Right cardiac atrium (tissue), 5 donors: ENCODE measurements at regions not wholly inside any gene's neighbourhood (a gene's known extent, or its start where the extent isn't known, plus 50 kb on each side); places are given as distances from the start of the nearest gene placed in this dataset.

Experiments
- ATAC-seq, 2 donors: fragments of 200-7000 bp; cut with Tn5 transposase; one replicate each; pipeline versions ENCODE4 v1.8.0 to v1.9.1; 2020; ENCODE audit warnings: moderate library complexity in 2 of 2, mild to moderate bottlenecking in 1 of 2
- DNase-seq, 3 donors: peaks; one replicate each; pipeline ENCODE4 v3.0.0-alpha.2; 2020
- H3K27ac ChIP-seq: one replicate; pipeline ENCODE4 v1.5.1; 2013; ENCODE audit warnings: mild to moderate bottlenecking, low read length, control low read depth, moderate library complexity
- H3K27me3 ChIP-seq: one replicate; pipeline ENCODE4 v1.6.1; 2013; ENCODE audit not compliant: control insufficient read depth, insufficient read depth
- H3K4me1 ChIP-seq: one replicate; pipeline ENCODE4 v1.6.1; 2013; ENCODE audit warnings: low read length; ENCODE audit not compliant: control insufficient read depth, insufficient read depth
- H3K4me3 ChIP-seq: one replicate; pipeline ENCODE4 v1.5.1; 2013; ENCODE audit warnings: low read length, control low read depth
- H3K9me3 ChIP-seq: one replicate; pipeline ENCODE4 v1.6.1; 2013; ENCODE audit warnings: low read length; ENCODE audit not compliant: control insufficient read depth
- WGBS: extraction: QIAGEN DNeasy Blood & Tissue Kit; methylation state at CpG from one replicate; pipeline ENCODE4 v1.1.7; 2013; 5-methylcytosine and 5-hydroxymethylcytosine counted together
- intact Hi-C, 4 donors: fragments of 100-400 bp; cut with DNase I; formaldehyde crosslinking; loops; one replicate each; pipeline versions ENCODE4 v1.11.0 to v1.14.0; 2022 to 2023
- donor health status: healthy with polysubstance abuse.
- donor health status: DM: no; HTN: yes; CAD: no.
- donor health status: DM: no; HTN: no; CAD: no.
- donor health status: DM: no; HTN: yes; CAD: no; lungs with severe emphysema.
- donor health status: DM: yes; HTN: yes; CAD: no.

GRCh38 chr5:107808671-107809137 lies 138.0 kb upstream of the EFNA5 start:
- no peak for ATAC-seq
- intact Hi-C loops = no loop called here
- 64% methylated on average over 7 of the region's 7 CpGs for WGBS

DNA sequence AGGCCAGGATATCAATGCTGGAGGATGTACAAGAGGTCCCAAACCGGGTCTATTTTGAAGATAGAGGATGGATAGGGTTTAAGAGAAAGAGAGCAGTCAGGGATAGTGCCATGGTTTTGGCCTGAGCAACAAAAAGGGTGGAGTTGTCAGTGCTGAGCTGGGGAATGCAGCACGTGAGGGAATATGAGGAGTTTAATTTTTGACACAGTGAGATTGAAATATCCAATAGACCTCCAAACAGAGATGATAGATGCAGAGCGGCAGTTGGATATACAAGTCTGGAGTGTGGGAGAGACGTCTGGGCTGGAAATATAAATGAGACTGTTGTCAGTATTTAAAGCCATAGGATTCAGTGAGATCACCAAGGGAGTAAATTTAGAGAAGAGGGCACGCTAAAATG lies 136.7 kb upstream of the EFNA5 start:
- no peak overlapping the region for H3K4me3 ChIP-seq
- peak in 1 of 2 donors; percentile 20 for ATAC-seq
- no peaks in the 10 kb centered on the region for H3K9me3 ChIP-seq
- intact Hi-C loops = no loop called here
- H3K4me1 ChIP-seq = no peaks in the 10 kb centered on the region
- DNase-seq = no peak
- H3K27me3 ChIP-seq = no peaks in the 10 kb centered on the region
- WGBS = 36% methylated on average over 5 of the region's 5 CpGs
- no peak overlapping the region for H3K27ac ChIP-seq

More at GRCh38 chr5:107808671-107809137, 138.0 kb upstream of the EFNA5 start:
- H3K4me1 ChIP-seq = peaks cover 2% of the 10 kb centered on the region
- H3K4me3 ChIP-seq = no peak overlapping the region
- no peaks in the 10 kb centered on the region for H3K9me3 ChIP-seq
- DNase-seq = no peak
- no peaks in the 10 kb centered on the region for H3K27me3 ChIP-seq
- H3K27ac ChIP-seq = no peak overlapping the region

- no peak overlapping the region for H3K4me3 ChIP-seq
- no peaks in the 10 kb centered on the region for H3K4me1 ChIP-seq
- H3K27ac ChIP-seq = no peak overlapping the region
- H3K27me3 ChIP-seq = no peaks in the 10 kb centered on the region
- 92% methylated on average over 1 of the region's 1 CpG for WGBS
- no peaks in the 10 kb centered on the region for H3K9me3 ChIP-seq
- ATAC-seq = no peak
- no peak for DNase-seq
- intact Hi-C loops = no loop called here
Measured at GRCh38 chr5:107806705-107807104, 136.0 kb upstream of the EFNA5 start.

- H3K27me3 ChIP-seq = no peaks in the 10 kb centered on the region
- no peak overlapping the region for H3K27ac ChIP-seq
- intact Hi-C loops = no loop called here
- WGBS = 76% methylated on average over 5 of the region's 5 CpGs
- H3K4me3 ChIP-seq = no peak overlapping the region
- ATAC-seq (no peak), DNase-seq (no peak)
- no peaks in the 10 kb centered on the region for H3K9me3 ChIP-seq
- H3K4me1 ChIP-seq = no peaks in the 10 kb centered on the region
Measured at GRCh38 chr5:107806271-107806670, 135.5 kb upstream of the EFNA5 start.

GRCh38 chr5:107805824-107806223 lies 135.1 kb upstream of the EFNA5 start:
- intact Hi-C loops = loop anchor here in 1 of 4 donors (2.0 kb wide), 1 partner anchor 75 kb away; no protein-coding TSS in a partner anchor
- DNase-seq = no peak
- H3K4me1 ChIP-seq = no peaks in the 10 kb centered on the region
- H3K27me3 ChIP-seq = no peaks in the 10 kb centered on the region
- H3K27ac ChIP-seq = no peak overlapping the region
- no peak overlapping the region for H3K4me3 ChIP-seq
- no peak for ATAC-seq
- H3K9me3 ChIP-seq = no peaks in the 10 kb centered on the region
- WGBS = 62% methylated on average over 3 of the region's 3 CpGs

- Histone ChIP-seq H3K9me3 (no peaks in the 10 kb centered on the region), H3K27ac (no peak overlapping the region), H3K4me3 (no peak overlapping the region), H3K4me1 (no peaks in the 10 kb centered on the region), H3K27me3 (no peaks in the 10 kb centered on the region)
- no peak for ATAC-seq
- intact Hi-C loops = loop anchor here in 1 of 4 donors (2.0 kb wide), 1 partner anchor 76 kb away; no protein-coding TSS in a partner anchor
- DNase-seq = no peak
- WGBS = 71% methylated on average over 6 of the region's 6 CpGs
Measured at GRCh38 chr5:107805166-107805565, 134.4 kb upstream of the EFNA5 start.

- Histone ChIP-seq H3K27me3 (no peaks in the 10 kb centered on the region), H3K4me3 (no peak overlapping the region), H3K9me3 (no peaks in the 10 kb centered on the region), H3K4me1 (no peaks in the 10 kb centered on the region), H3K27ac (no peak overlapping the region)
- ATAC-seq (no peak), DNase-seq (no peak)
- intact Hi-C loops = loop anchor here in 1 of 4 donors (2.0 kb wide), 1 partner anchor 77 kb away; no protein-coding TSS in a partner anchor
Measured at GRCh38 chr5:107803728-107804127, 133.0 kb upstream of the EFNA5 start.

GRCh38 chr5:107801061-107801460 lies 130.3 kb upstream of the EFNA5 start:
- intact Hi-C loops = no loop called here
- WGBS = 88% methylated on average over 2 of the region's 2 CpGs

DNA sequence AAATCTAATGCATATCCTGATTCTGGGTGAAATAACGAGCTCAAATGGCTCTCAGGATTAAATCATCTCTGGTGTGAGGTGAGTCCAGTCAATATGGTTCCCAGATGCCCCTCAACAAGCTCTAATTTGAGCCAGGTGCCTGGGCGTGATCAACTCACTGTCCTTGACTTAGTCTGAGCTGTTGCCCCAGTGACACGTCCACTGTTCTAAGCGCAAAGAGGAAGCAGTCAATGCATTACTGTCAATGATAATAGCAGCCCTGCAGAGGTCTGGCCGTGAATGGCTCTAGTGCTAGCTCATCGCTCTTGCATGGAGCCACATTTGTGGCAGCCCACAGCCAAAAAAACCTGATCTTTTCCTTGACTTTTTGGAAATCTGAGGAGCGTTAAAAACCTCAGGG lies 128.6 kb upstream of the EFNA5 start:
- ATAC-seq (no peak), DNase-seq (no peak)
- intact Hi-C loops = no loop called here
- H3K27me3 ChIP-seq = no peaks in the 10 kb centered on the region
- no peak overlapping the region for H3K27ac ChIP-seq
- no peaks in the 10 kb centered on the region for H3K9me3 ChIP-seq
- no peak overlapping the region for H3K4me3 ChIP-seq
- 68% methylated on average over 7 of the region's 7 CpGs for WGBS
- no peaks in the 10 kb centered on the region for H3K4me1 ChIP-seq

More at GRCh38 chr5:107801061-107801460, 130.3 kb upstream of the EFNA5 start:
- Histone ChIP-seq H3K4me3 (no peak overlapping the region), H3K9me3 (no peaks in the 10 kb centered on the region), H3K27ac (no peak overlapping the region), H3K4me1 (no peaks in the 10 kb centered on the region), H3K27me3 (no peaks in the 10 kb centered on the region)
- ATAC-seq (no peak), DNase-seq (no peak)

GRCh38 chr5:107796797-107797196 lies 126.1 kb upstream of the EFNA5 start:
- H3K9me3 ChIP-seq = no peaks in the 10 kb centered on the region
- intact Hi-C loops = no loop called here
- H3K4me3 ChIP-seq = no peak overlapping the region
- DNase-seq (no peak), ATAC-seq (no peak)
- H3K4me1 ChIP-seq = no peaks in the 10 kb centered on the region
- 75% methylated on average over 3 of the region's 3 CpGs for WGBS
- H3K27ac ChIP-seq = no peak overlapping the region
- H3K27me3 ChIP-seq = no peaks in the 10 kb centered on the region

DNA sequence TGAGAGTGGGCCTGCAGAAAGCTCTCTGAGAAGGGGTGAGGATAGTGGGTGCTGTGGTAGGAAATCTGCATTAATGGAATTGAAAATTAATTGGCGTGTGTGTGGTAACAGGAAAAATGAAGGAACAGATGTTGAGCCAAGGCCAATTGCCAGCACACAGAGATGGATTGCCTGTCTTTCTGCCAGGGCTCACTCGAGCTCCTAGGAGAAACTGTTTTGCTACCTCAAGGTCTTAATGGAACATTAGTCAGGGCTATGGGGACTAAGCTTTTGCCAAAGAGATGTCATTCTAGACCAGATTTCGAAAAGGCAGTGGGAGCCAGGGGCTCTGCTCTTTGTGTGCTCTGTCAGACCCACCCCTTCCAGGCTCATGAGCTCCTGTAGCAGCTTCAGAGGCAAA lies 124.0 kb upstream of the EFNA5 start:
- ATAC-seq = no peak
- Histone ChIP-seq H3K9me3 (no peaks in the 10 kb centered on the region), H3K4me1 (no peaks in the 10 kb centered on the region), H3K27ac (no peak overlapping the region), H3K4me3 (no peak overlapping the region), H3K27me3 (no peaks in the 10 kb centered on the region)
- intact Hi-C loops = no loop called here
- no peak for DNase-seq
- WGBS = 71% methylated on average over 3 of the region's 3 CpGs

GRCh38 chr5:107792940-107793339 lies 122.2 kb upstream of the EFNA5 start:
- no peaks in the 10 kb centered on the region for H3K4me1 ChIP-seq
- intact Hi-C loops = no loop called here
- H3K4me3 ChIP-seq = no peak overlapping the region
- no peaks in the 10 kb centered on the region for H3K27me3 ChIP-seq
- ATAC-seq = no peak
- H3K27ac ChIP-seq = no peak overlapping the region
- DNase-seq = no peak
- no peaks in the 10 kb centered on the region for H3K9me3 ChIP-seq
